ENCODE measurements at regions not wholly inside any gene's neighbourhood (a gene's known extent, or its start where the extent isn't known, plus 50 kb on each side); places are given as distances from the start of the nearest gene placed in this dataset.

DNA sequence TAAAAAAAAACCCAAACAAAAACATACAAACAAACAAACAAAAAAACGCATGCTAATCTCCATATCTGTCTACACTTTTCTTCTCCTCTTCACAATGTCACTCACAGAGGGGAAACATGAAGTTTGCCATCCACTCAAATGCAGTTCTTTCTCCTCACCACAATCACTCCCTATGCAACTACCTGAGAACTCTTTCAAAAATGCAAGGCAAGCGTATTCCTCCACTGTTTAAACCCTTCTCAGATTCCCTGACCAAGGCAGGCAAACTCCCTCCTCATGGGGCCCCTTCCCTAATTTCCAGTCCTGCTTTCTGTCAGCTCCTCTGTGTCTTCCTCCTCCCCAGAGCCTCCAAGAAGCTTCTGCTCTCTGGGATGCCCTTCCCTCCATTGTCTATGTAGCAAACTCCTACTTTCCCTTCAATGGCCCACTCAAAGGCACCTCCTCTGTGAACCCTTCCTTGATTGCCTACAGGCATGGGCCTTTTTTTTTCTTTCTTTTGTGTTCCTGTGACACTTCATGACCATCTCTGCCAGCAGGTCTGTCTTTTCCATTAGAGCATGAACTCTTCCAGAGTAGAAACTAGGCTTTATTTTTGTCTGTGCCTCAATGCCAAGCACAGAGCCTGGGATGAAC, 143.8 kb upstream of the SLC1A4 start (continued):
- TF ChIP-seq SOX15 (CRISPR knock-in tag; IDR thresholded peaks at IDR 0.05) = no peak
- no peak for TF ChIP-seq AFF4 (CRISPR knock-in tag; IDR thresholded peaks at IDR 0.05; ENCODE audit: borderline replicate concordance)
- TF ChIP-seq, protein P1, sequence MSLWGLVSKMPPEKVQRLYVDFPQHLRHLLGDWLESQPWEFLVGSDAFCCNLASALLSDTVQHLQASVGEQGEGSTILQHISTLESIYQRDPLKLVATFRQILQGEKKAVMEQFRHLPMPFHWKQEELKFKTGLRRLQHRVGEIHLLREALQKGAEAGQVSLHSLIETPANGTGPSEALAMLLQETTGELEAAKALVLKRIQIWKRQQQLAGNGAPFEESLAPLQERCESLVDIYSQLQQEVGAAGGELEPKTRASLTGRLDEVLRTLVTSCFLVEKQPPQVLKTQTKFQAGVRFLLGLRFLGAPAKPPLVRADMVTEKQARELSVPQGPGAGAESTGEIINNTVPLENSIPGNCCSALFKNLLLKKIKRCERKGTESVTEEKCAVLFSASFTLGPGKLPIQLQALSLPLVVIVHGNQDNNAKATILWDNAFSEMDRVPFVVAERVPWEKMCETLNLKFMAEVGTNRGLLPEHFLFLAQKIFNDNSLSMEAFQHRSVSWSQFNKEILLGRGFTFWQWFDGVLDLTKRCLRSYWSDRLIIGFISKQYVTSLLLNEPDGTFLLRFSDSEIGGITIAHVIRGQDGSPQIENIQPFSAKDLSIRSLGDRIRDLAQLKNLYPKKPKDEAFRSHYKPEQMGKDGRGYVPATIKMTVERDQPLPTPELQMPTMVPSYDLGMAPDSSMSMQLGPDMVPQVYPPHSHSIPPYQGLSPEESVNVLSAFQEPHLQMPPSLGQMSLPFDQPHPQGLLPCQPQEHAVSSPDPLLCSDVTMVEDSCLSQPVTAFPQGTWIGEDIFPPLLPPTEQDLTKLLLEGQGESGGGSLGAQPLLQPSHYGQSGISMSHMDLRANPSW (CRISPR knock-in tag; conservative IDR thresholded peaks at IDR 0.05; ENCODE audit: low read depth) = no peak
- no peak for TF ChIP-seq FOXP4 (CRISPR knock-in tag; IDR thresholded peaks at IDR 0.05)
- TF ChIP-seq TEAD1 (CRISPR knock-in tag; IDR thresholded peaks at IDR 0.05) = no peak
- no peak for TF ChIP-seq ZNF532 (CRISPR knock-in tag; IDR thresholded peaks at IDR 0.05; ENCODE audit: borderline replicate concordance)
- TF ChIP-seq TCF7 (CRISPR knock-in tag; IDR thresholded peaks at IDR 0.05; ENCODE audit: low read depth) = no peak
- TF ChIP-seq ATF2 (CRISPR knock-in tag; IDR thresholded peaks at IDR 0.05; ENCODE audit: borderline replicate concordance, low read depth) = no peak
- no peak for TF ChIP-seq KAT7 (CRISPR knock-in tag; IDR thresholded peaks at IDR 0.05; ENCODE audit: borderline replicate concordance)
- TF ChIP-seq ZNF281 (CRISPR knock-in tag; IDR thresholded peaks at IDR 0.05) = no peak
- no peak for TF ChIP-seq IRF1 (CRISPR knock-in tag; IDR thresholded peaks at IDR 0.05)
- TF ChIP-seq HMGA2 (CRISPR knock-in tag; IDR thresholded peaks at IDR 0.05) = no peak

Data from WTC11 (cell line).